Mucosa of descending colon (tissue), 3 donors: ENCODE measurements at regions not wholly inside any gene's neighbourhood (a gene's known extent, or its start where the extent isn't known, plus 50 kb on each side); places are given as distances from the start of the nearest gene placed in this dataset.
"Not testable (repeated sequence)": the region's sequence is repeated elsewhere in the genome, so short reads cannot be mapped to it uniquely, and the experiment has no call there.

Experiments
- ATAC-seq: fragments of 200-7000 bp; cut with Tn5 transposase; one replicate; pipeline ENCODE4 v1.9.1; 2020; ENCODE audit warnings: mild to moderate bottlenecking, moderate library complexity
- DNase-seq, 3 donors: peaks; one replicate each; pipeline ENCODE4 v3.0.0-alpha.2; 2020
- H3K36me3 ChIP-seq: fragments of 200-600 bp; one replicate; pipeline ENCODE4 v1.8.0; 2021; ENCODE audit warnings: low read depth, mild to moderate bottlenecking
- H3K4me1 ChIP-seq: fragments of 200-600 bp; one replicate; pipeline ENCODE4 v1.8.0; 2021; ENCODE audit warnings: low read depth, mild to moderate bottlenecking
- H3K4me3 ChIP-seq: fragments of 200-600 bp; one replicate; pipeline ENCODE4 v1.8.0; 2021; ENCODE audit warnings: mild to moderate bottlenecking
- H3K9me3 ChIP-seq: fragments of 200-600 bp; one replicate; pipeline ENCODE4 v1.8.0; 2021; ENCODE audit warnings: mild to moderate bottlenecking
- intact Hi-C, 2 donors: fragments of 100-400 bp; cut with DNase I in 1 of 2; cut with micrococcal nuclease in 1 of 2; formaldehyde crosslinking; loops; one replicate each; pipeline versions ENCODE4 v1.11.0 to v1.11.1; 2022; cut with DNase I, micrococcal nuclease
- TF ChIP-seq, protein P1 (sequence below): fragments of 200-600 bp; IDR thresholded peaks from one replicate; pipeline ENCODE4 v1.8.0; 2022; ENCODE audit warnings: antibody characterized with exemption, mild to moderate bottlenecking
- donor health status: DM: no; HTN: no; CAD: no; lungs with moderate emphysema.
- donor health status: DM: no; HTN: no; CAD: no.
- donor health status: DM: no; HTN: yes; CAD: no.

DNA sequence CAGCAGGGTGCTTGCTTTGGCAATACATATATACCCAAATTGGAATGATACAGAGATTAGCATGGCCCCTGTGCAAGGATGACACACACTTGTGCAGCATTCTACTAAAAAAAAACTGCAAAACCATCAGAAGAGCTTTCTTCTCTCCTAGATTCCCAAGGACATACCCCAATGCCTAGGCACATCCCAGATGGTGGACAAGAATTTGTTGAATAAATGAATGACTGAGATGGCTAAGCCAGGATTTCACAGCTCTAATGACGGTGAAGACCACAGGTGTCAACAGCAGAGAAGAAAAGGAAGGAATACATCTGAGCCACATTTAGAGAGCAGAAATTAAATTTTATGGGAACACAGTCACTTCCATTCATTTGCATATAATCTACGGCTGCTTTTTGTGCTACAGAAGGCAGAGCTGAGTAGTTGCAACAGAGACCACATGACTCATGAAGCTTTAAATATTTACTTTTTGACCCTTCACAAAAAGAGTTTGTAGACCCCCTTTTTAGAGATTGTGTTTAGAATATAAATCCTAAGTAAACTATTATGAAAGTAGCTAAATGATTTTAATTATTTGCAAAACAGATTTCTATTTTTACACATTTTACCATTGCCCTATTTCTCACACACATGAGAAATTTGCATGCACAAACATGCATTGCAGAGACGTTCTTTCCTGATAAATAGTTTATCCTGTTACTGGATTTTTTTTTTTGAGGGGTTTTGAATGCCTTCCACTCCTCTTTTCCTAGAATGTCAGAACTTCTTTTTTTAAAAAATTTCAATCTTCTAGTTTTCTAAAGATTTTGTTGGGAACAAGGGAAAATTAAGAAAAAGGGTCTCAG, 119.0 kb downstream of the PMAIP1 start:
- TF ChIP-seq, protein P1, sequence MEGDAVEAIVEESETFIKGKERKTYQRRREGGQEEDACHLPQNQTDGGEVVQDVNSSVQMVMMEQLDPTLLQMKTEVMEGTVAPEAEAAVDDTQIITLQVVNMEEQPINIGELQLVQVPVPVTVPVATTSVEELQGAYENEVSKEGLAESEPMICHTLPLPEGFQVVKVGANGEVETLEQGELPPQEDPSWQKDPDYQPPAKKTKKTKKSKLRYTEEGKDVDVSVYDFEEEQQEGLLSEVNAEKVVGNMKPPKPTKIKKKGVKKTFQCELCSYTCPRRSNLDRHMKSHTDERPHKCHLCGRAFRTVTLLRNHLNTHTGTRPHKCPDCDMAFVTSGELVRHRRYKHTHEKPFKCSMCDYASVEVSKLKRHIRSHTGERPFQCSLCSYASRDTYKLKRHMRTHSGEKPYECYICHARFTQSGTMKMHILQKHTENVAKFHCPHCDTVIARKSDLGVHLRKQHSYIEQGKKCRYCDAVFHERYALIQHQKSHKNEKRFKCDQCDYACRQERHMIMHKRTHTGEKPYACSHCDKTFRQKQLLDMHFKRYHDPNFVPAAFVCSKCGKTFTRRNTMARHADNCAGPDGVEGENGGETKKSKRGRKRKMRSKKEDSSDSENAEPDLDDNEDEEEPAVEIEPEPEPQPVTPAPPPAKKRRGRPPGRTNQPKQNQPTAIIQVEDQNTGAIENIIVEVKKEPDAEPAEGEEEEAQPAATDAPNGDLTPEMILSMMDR: no peak
- Histone ChIP-seq H3K9me3 (no peaks in the 10 kb centered on the region), H3K36me3 (no peaks in the 10 kb centered on the region), H3K4me3 (no peak overlapping the region), H3K4me1 (no peaks in the 10 kb centered on the region)
- ATAC-seq (no peak), DNase-seq (no peak)
- intact Hi-C loops: no loop called here

DNA sequence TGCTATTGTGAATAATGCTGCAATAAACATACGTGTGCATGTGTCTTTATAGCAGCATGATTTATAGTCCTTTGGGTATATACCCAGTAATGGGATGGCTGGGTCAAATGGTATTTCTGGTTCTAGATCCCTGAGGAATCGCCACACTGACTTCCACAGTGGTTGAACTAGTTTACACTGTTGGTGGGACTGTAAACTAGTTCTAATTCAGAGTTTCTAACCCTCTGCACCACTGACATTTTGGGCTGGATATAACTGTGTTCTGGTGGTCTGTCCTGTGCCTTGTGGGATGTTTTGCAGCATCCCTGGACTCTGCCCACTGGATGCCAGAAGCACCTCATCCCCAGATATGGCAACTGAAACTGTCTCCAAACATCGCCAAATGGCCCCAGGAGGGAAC, 118.3 kb downstream of the PMAIP1 start:
- H3K4me3 ChIP-seq, ATAC-seq, H3K36me3 ChIP-seq, H3K4me1 ChIP-seq, DNase-seq, H3K9me3 ChIP-seq, intact Hi-C loops: not testable (repeated sequence)

DNA sequence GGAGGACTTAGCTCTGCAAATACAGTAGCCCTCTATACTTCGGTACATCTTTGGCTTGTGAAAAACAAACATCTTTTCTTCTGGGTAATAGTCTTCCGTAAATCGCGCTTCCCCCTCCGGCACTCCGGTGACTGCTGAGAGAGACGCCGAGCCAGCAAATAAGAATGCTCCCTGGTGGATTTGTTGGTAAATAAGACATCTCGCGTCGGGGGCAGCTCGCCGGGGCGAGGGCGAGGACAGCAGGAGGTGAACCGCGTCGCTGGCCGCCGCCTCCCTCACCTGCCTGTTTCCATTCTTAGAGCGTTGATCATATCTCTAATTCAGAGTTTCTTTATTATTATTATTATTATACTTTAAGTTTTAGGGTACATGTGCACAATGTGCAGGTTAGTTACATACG, 117.6 kb downstream of the PMAIP1 start:
- intact Hi-C loops: no loop called here
- ATAC-seq (no peak), DNase-seq (no peak)
- no peaks in the 10 kb centered on the region for H3K36me3 ChIP-seq
- no peaks in the 10 kb centered on the region for H3K9me3 ChIP-seq
- H3K4me1 ChIP-seq: no peaks in the 10 kb centered on the region
- H3K4me3 ChIP-seq: no peak overlapping the region
- TF ChIP-seq, protein P1: no peak

DNA sequence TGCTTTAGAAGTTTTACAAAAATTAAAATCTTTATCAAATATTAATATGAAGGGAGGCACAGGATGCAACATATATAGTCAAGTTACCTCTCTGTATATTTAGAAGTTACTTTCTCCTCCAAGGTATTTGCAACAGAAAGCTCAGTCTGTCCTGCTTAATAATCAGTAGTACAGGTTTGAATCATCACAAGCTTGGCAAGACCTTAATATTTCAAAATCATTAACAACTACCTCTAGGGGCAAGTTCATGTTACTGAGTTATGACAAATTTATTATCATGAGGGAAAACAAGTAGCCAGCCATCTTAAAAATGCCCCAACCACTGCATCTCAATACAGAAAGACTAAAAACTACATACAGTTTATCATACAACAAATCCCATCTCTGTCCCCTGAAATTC, 116.0 kb downstream of the PMAIP1 start:
- H3K4me1 ChIP-seq, intact Hi-C loops, H3K9me3 ChIP-seq, ATAC-seq, H3K4me3 ChIP-seq, H3K36me3 ChIP-seq, DNase-seq: not testable (repeated sequence)

DNA sequence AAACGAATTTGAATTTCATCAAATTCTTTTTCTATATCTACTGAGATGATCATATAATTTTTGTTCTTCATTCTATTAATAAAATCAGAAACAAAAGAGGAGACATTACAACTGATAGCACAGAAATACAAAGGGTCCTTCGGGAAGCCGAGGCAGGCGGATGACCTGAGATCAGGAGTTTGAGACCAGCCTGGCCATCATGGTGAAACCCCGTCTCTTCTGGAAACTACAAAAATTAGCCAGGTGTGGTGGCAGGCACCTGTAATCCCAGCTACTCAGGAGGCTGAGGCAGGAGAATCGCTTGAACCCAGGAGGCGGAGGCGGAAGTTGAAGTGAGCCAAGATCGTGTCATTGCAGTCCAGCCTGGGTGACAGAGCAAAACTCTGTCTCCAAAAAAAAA, 113.4 kb downstream of the PMAIP1 start:
- ATAC-seq, H3K4me1 ChIP-seq, H3K9me3 ChIP-seq, intact Hi-C loops, H3K36me3 ChIP-seq, H3K4me3 ChIP-seq, DNase-seq: not testable (repeated sequence)

DNA sequence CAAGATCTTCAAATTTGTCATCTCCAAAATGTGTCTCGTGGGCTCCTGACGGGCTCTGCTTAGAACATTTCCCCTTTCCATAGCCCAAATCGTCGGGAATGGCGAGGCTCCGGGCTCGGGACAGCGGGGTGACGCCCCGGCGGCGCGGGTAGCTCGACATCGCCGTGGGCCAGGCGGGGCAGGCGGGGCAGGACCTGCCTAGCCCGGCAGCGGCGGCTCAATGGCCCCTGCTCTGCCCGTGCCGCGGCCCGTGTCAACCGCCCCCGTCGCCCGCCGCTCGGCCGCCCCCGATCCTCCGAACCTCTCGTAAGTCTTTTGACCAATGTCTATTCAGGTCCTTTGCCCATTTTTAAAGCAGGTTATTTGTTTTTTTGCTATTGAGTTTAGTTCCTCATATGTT, 111.2 kb downstream of the PMAIP1 start:
- H3K4me3 ChIP-seq: no peak overlapping the region
- intact Hi-C loops: no loop called here
- no peaks in the 10 kb centered on the region for H3K36me3 ChIP-seq
- H3K9me3 ChIP-seq: no peaks in the 10 kb centered on the region
- no peak for DNase-seq
- no peak for ATAC-seq
- TF ChIP-seq, protein P1: no peak
- no peaks in the 10 kb centered on the region for H3K4me1 ChIP-seq

DNA sequence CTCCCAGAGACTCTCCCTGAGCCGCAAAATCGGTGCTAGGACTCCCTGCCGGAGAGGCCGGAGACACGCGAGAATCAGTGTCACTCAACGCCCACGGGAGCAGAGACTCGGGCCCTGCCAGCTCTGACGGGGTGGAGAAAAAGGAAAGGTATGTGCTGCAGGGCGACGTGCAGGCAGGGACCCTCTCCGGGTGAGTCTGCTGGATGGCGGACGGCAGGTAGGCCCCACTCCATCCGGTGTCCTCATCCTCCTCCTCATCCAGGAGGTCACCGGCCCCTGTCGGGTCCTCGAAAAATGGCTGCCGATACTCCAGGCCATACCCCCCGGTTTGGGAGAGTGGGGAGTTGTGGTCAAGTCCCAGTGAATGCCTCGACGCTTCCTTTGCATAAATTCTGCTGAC, 110.7 kb downstream of the PMAIP1 start:
- Histone ChIP-seq H3K4me3 (no peak overlapping the region), H3K36me3 (no peaks in the 10 kb centered on the region), H3K4me1 (no peaks in the 10 kb centered on the region), H3K9me3 (no peaks in the 10 kb centered on the region)
- intact Hi-C loops: no loop called here
- DNase-seq: no peak
- TF ChIP-seq, protein P1: no peak
- no peak for ATAC-seq
